Mucosa of descending colon (tissue), 3 donors: ENCODE measurements at regions not wholly inside any gene's neighbourhood (a gene's known extent, or its start where the extent isn't known, plus 50 kb on each side); places are given as distances from the start of the nearest gene placed in this dataset.

ENCODE experiments used
- ATAC-seq: fragments of 200-7000 bp; cut with Tn5 transposase; one replicate; pipeline ENCODE4 v1.9.1; 2020; ENCODE audit warnings: mild to moderate bottlenecking, moderate library complexity
- DNase-seq, 3 donors: peaks; one replicate each; pipeline ENCODE4 v3.0.0-alpha.2; 2020
- H3K36me3 ChIP-seq: fragments of 200-600 bp; one replicate; pipeline ENCODE4 v1.8.0; 2021; ENCODE audit warnings: low read depth, mild to moderate bottlenecking
- H3K4me1 ChIP-seq: fragments of 200-600 bp; one replicate; pipeline ENCODE4 v1.8.0; 2021; ENCODE audit warnings: low read depth, mild to moderate bottlenecking
- H3K4me3 ChIP-seq: fragments of 200-600 bp; one replicate; pipeline ENCODE4 v1.8.0; 2021; ENCODE audit warnings: mild to moderate bottlenecking
- H3K9me3 ChIP-seq: fragments of 200-600 bp; one replicate; pipeline ENCODE4 v1.8.0; 2021; ENCODE audit warnings: mild to moderate bottlenecking
- intact Hi-C, 2 donors: fragments of 100-400 bp; cut with DNase I in 1 of 2; cut with micrococcal nuclease in 1 of 2; formaldehyde crosslinking; loops; one replicate each; pipeline versions ENCODE4 v1.11.0 to v1.11.1; 2022; cut with DNase I, micrococcal nuclease
- TF ChIP-seq, protein P1 (sequence below): fragments of 200-600 bp; IDR thresholded peaks from one replicate; pipeline ENCODE4 v1.8.0; 2022; ENCODE audit warnings: antibody characterized with exemption, mild to moderate bottlenecking
- donor health status: DM: no; HTN: no; CAD: no; lungs with moderate emphysema.
- donor health status: DM: no; HTN: no; CAD: no.
- donor health status: DM: no; HTN: yes; CAD: no.

DNA sequence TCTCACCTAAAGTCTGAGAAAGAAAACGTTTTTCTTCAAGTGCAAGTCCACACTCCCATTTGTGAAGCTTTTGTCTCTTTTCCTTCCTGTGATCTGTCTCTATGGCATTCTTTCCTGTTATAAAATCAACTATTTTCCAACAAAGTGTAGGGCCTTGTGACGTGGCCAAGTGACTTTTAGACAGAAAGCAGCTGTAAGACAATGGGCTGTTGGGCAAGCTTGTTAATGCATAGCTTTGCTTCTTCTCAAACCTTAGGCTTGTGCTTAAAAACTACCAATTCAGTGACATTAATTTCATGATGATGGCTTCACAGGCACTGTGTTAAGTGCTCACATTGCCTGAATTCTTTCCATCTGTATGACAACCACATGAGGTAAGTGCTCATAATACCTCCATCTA lies 83.5 kb downstream of the VCY1B start:
- intact Hi-C loops, result no loop called here
- Histone ChIP-seq H3K4me3 (no peak overlapping the region), H3K9me3 (no peaks in the 10 kb centered on the region), H3K36me3 (no peaks in the 10 kb centered on the region), H3K4me1 (no peaks in the 10 kb centered on the region)
- TF ChIP-seq, protein P1, sequence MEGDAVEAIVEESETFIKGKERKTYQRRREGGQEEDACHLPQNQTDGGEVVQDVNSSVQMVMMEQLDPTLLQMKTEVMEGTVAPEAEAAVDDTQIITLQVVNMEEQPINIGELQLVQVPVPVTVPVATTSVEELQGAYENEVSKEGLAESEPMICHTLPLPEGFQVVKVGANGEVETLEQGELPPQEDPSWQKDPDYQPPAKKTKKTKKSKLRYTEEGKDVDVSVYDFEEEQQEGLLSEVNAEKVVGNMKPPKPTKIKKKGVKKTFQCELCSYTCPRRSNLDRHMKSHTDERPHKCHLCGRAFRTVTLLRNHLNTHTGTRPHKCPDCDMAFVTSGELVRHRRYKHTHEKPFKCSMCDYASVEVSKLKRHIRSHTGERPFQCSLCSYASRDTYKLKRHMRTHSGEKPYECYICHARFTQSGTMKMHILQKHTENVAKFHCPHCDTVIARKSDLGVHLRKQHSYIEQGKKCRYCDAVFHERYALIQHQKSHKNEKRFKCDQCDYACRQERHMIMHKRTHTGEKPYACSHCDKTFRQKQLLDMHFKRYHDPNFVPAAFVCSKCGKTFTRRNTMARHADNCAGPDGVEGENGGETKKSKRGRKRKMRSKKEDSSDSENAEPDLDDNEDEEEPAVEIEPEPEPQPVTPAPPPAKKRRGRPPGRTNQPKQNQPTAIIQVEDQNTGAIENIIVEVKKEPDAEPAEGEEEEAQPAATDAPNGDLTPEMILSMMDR, result no peak
- DNase-seq (no peak), ATAC-seq (no peak)

DNA sequence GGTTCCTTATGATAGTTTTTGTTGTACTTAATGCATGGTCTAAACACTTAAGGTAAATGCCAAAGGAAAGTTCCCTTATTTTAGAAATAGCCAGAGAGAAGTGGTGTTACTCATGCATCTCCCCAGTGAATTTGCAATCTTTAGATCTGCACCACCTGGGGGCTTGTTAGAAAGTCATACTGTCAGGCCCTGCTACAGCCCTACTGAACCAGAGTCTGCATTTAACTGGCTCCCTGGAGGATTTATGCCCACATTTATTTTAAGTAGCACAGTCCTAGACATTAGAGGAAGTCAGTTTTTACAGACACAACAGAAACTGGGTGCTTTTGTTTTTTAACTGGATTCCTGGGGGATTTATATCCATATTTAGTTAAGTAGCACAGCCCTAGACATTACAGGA lies 89.6 kb downstream of the VCY1B start:
- no peaks in the 10 kb centered on the region for H3K4me1 ChIP-seq
- intact Hi-C loops, result no loop called here
- TF ChIP-seq, protein P1, result no peak
- DNase-seq (no peak), ATAC-seq (no peak)
- H3K36me3 ChIP-seq, result no peaks in the 10 kb centered on the region
- H3K4me3 ChIP-seq, result no peak overlapping the region
- no peaks in the 10 kb centered on the region for H3K9me3 ChIP-seq

DNA sequence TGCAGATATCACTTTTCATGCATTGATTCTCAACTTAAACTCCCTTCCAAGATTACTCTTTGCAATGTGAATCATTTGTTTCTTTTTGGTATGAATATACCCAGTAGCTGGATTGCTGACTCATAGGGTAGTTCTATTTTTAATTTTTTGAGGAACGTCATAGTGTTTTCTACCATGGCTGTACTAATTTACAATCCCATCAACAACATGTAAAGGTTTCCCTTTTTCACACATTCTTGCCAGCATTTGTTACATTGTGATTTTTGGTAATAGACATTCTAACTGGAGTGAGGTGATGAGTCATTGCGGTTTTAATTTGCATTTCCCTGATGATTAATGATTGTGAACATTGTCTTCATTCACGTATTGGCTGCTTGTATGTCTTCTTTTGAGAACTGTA lies 126.7 kb downstream of the VCY1B start:
- Histone ChIP-seq H3K4me1 (no peaks in the 10 kb centered on the region), H3K9me3 (no peaks in the 10 kb centered on the region), H3K36me3 (no peaks in the 10 kb centered on the region), H3K4me3 (no peak overlapping the region)
- TF ChIP-seq, protein P1, result no peak
- intact Hi-C loops, result no loop called here
- no peak for DNase-seq
- ATAC-seq, result no peak

DNA sequence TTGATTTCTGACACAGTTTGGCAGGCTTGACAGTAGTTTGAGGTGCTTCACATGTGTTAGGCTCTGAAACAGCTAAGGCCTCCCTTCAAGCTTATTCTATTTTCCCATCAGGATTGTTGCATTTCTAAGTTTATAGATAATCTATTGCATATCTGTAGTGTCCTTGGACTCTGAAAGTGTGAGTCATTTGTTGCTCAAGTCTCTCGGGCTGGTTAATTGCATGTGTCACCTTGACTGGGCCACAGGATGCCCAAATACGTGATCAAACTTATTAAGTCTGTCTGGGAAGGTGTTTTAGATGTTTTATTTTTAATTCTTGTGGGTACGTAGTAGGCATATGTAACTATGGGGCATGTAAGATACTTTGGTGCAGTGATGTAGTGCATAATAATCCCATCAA lies 166.0 kb downstream of the VCY1B start:
- ATAC-seq, result no peak
- H3K36me3 ChIP-seq, result no peaks in the 10 kb centered on the region
- TF ChIP-seq, protein P1, result no peak

DNA sequence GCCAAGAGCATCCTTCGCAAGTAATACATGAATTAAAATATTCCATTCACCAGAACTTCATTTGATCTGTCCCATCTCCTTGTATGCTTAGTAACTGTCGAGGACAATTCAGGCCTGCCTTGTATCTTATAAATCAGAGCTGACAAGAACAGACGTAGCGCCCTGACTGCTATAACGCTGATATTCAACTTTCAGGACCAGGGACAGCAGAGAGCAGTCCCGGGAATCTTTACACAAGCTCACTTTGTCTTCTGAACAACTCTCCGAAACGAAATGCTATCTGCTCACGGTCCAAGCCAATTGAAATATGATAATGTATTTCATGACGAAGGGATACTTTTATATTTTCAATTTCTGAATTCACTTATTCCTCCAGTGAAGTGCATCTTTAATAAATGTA lies 175.7 kb downstream of the VCY1B start:
- Histone ChIP-seq H3K36me3 (no peaks in the 10 kb centered on the region), H3K4me1 (no peaks in the 10 kb centered on the region), H3K9me3 (no peaks in the 10 kb centered on the region), H3K4me3 (no peak overlapping the region)
- TF ChIP-seq, protein P1, result no peak
- ATAC-seq (no peak), DNase-seq (no peak)
- intact Hi-C loops, result no loop called here

More for the DNA sequence above, 166.0 kb downstream of the VCY1B start:
- intact Hi-C loops, result no loop called here
- Histone ChIP-seq H3K9me3 (no peaks in the 10 kb centered on the region), H3K4me1 (no peaks in the 10 kb centered on the region), H3K4me3 (no peak overlapping the region)
- DNase-seq, result no peak

DNA sequence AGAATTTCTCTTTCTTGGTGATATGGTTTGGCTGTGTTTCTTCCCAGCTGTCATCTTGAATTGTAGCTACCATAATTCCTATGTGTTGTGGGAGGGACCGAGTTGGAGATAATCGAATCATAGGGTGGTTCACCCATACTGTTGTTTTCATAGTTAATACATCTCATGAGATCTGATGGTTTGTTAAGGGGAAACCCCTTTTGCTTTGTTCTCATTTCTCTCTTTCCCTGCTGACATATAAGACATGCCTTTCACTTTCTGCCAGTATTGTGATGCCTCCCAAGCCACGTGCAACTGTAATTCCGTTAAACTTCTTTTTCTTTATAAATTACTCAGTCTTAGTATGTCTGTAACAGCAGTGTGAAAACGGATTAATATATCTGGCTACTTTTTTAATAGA lies 179.0 kb downstream of the VCY1B start:
- no peaks in the 10 kb centered on the region for H3K9me3 ChIP-seq
- ATAC-seq, result no peak
- H3K4me3 ChIP-seq, result no peak overlapping the region
- intact Hi-C loops, result no loop called here
- DNase-seq, result no peak
- TF ChIP-seq, protein P1, result no peak
- H3K36me3 ChIP-seq, result no peaks in the 10 kb centered on the region
- H3K4me1 ChIP-seq, result no peaks in the 10 kb centered on the region
